ENCODE measurements at regions not wholly inside any gene's neighbourhood (a gene's known extent, or its start where the extent isn't known, plus 50 kb on each side); places are given as distances from the start of the nearest gene placed in this dataset.
"Not testable (repeated sequence)": the region's sequence is repeated elsewhere in the genome, so short reads cannot be mapped to it uniquely, and the experiment has no call there.

DNA sequence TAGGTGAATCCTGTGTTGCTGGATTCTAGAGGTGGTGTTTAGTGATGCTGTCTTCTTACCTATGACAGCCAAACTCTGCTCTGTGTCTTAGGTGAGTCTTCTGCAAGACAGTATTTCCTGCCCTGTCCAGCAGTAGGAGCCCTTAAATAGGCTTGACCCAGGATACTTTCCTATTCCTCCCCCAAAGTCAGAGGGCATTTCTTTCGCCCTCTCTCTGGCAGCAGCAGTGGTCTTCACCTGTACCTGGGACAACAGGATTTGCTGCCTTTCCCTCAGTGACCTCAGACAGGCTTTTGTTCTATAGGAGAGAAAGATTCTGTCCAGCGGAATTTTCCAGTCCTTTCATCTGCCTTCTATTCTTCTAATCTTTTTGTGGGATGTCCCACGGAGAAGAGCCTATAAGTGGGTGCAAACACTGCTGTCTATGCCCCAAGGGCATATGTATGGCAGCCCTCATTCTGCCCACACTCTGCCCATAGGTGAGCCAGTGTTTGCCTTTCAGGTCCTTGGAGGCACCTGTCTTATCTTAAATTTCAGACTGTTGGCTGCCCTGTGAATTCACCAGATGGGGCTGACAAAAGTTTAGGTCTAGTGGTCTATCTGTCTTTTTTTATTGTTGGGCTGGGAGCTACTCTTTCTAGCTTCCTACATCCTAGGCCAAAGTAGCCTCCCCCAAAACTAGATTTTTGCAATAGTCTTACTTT lies 177.3 kb upstream of the SPOPL start:
- no peak for DNase-seq

DNA sequence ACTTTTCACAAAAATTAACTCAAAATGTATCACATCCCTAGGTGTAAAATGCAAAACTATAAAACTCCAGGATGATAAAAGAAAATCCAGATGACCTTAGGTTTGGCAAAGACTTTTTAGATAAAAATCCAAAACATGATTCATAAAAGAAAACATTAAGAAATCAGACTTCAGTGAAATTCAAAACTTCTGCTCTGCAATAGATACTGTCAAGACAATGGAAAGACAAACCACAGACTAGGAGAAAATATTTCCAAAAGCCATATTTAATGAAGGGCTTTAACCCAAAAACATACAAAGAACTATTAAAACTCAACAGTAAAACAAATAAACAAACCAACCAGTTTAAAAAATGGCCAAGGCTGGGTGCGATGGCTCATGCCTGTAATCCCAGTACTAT lies 173.6 kb upstream of the SPOPL start:
- DNase-seq = no peak

DNA sequence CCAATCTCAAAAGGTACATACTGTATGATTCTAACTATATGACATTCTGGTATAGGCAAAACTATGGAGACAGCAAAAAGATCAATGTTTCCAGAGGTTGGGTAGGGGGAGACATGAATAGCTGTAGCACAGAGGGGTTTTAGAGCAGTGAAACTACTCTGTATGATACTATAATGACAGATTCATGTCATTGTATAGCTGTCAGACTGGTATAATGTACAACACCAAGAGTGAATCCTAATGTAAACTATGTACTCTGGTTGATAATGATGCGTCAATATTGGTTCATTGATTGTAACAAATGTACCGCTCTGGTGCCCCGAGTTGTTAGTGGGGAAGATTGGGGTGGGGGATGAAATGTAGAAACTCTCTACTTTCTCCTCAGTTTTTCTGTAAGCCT lies 172.4 kb upstream of the SPOPL start:
- peak; percentile 30 for DNase-seq

DNA sequence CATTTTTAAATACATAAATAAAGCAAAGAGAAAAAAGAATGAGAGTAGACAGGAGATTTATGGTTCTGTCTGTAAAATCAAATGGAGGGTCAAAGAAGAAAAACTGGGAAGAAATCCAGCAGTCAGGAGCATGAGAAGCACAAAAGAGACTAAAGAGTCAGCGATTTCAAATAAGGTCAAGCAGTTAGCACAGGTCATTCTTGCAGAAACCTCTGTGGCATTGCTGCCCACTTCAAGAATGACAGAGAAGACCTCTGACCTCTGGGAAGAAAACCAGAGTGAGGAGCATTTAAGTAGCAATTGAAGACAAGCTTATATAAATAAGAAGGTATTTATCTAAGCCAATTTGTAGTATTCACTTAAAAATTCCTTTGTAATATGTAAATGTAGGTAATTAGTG lies 172.0 kb upstream of the SPOPL start:
- DNase-seq = peak; percentile 30

DNA sequence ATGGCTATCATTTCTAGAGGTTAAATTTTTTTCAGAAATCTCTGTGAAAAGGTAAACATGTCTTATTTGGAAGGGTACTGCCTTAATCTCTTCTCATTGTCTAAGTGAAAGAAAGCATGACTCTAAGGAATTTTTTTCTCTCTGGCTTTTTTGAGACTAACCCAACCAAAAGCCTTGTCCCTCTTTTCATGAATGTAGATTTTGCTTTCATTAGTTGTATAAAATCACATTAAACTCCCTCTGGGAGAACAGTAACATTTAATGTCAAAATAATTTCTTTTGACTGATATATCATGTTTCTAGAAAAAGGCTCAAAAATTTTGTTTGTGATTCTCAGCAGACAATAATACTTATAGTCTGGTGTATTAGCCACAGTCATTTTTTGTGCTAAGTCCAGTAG lies 168.4 kb upstream of the SPOPL start:
- no peak for DNase-seq

DNA sequence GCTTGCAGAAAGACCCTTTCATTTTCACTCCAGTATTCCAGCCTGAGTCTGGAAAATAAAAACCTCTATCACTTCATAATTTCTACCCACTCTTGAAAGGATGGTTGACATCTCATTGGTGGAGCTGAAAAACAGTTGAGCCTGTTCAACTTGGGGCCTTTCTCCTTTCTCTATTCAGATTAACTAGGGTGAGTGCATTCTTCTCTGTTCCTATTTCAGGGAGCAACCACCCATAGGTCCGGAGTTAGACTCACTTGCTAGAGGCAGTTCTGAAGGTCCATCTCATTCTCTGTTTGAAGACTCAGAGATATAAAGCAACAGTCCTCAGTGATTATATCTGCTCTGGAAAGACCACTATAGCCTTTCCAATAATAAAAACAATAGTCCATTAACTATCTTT lies 167.9 kb upstream of the SPOPL start:
- DNase-seq = no peak

DNA sequence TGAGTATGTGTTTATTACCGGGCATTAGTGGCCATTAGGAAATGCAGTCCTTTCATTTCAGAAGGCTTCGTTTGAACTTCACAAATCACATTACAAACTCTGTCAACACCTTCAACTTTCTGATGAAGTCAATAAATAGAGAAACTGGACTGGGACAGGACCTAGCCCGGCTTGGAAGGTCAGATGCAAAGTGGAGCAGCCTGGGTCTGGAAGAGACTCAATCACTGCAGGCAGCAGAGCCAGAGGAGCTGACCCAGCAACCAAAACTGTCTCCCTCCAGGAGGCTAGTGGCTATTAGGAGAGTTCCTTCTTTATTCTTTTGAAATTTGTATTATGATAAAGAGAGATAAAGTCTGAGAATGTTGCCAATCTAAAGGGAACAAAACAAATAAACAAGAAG lies 167.2 kb upstream of the SPOPL start:
- DNase-seq = no peak

DNA sequence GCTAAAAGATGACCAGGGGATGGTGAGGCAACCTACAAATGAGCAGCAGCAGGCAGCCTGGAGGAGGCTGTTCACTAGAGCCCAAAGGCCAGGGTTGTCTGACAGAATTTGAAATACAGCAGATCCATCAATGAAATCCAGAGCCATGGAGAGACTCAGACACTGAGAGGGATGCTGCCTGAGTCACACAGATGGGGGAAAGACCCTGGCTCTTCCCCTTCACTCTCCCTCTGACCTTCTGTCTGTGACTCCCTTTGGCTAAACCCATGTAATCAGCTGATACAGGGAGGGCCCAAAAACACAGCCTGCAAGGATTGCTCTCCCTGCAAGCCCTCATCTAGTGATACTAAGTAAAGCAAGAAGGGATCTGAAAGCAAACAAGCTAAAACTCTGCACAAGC lies 166.5 kb upstream of the SPOPL start:
- DNase-seq = no peak

DNA sequence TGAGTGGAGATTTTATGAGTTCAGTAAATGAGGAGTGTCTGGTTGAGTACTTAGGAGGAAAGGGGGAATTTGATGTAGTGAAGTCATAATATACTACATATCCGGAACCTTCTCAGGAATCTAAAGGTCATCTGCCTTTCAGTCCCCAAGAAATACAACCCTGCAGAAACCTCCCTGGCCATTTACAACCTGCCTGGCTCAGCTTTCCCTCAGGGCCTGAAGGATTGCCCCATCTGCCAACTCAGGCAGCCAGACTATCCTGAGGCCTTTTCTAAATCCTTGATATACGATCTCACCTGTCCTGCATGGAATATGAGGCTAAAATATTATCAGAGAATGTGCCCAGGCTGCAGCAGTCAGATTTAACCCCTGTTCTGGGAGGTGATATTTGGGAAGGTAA lies 165.4 kb upstream of the SPOPL start:
- no peak for DNase-seq

DNA sequence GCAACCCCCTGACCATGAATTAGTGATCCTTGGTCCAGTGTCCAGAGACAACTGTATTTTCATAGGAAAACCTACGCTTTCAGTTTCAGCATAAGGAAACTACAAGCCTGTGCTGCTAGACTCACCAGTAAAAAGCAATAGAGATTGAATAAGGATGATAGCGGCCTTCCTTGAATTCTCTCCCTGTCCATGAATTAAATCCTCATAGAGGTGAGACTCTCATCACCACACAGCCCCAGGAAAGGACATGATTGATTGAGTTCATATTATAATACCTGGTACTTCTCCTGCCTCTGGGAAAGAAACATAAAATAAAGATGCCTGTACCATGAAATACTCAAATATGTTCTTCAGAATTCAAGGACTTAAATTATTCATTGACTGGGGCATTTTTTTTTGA lies 146.3 kb upstream of the SPOPL start:
- DNase-seq = no peak

DNA sequence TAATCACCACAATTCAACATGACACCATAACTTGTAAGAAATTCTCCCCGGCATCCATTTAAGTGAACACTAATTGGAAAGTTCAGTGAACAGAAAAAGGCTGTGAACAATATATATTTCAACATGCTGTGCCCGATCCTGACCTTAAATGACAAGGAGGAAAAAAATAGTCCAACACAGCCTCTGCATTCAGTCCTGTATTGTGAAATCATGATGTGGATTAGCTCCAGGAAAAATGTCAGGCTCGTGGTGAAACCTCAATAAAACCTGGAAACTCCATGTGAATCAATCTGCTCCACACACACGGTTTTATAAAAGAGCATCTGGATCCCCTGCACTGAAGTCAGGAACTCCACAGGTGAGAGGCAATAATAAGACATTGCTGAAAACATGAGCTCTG lies 145.4 kb upstream of the SPOPL start:
- no peak for DNase-seq

DNA sequence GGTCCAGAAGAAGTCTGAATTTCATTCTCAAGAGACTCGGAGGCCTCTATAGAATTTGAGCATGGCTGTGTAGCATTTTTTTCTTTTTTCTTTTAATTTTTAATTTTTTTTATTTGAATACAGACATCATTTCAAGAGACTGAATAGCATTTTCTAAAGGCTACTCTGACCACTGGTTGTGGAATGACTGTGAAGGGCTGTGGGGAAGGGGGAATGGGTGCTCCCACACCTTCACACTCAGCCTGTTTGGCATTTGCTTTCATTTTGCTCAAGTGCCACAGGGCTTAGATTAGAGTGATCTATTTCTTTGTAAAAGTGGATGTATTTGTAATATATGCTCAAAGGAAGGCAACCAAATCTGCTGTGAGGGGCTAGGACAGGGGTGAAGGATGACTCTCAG lies 142.0 kb upstream of the SPOPL start:
- no peak for DNase-seq

DNA sequence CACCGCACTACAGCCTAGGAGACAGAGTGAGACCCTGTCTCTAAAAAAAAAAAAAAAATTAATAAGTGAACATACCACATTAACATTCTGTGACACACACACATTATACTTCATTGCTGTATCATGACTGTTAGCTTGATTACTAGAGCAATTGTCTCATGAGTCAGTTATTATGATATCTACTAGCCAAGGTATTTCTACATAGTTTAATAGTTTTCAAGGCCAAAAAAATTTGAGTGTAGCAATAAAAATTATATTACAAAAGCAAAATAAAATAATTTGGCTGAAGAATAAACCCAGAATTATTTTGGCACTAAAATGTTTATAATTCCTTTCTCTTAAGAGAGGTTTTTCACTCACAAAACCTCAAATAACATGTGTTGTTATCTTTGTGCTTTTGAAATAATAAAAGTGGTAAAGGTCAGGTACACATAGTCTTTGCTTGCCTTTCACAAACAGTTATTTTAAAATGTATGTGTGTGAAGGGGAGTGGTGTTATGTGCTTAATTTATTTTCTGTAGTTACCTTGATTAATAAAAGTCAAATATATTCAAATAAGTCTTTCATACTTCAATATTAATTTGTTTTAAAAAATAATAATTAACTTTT lies 136.9 kb upstream of the SPOPL start:
- DNase-seq = no peak

DNA sequence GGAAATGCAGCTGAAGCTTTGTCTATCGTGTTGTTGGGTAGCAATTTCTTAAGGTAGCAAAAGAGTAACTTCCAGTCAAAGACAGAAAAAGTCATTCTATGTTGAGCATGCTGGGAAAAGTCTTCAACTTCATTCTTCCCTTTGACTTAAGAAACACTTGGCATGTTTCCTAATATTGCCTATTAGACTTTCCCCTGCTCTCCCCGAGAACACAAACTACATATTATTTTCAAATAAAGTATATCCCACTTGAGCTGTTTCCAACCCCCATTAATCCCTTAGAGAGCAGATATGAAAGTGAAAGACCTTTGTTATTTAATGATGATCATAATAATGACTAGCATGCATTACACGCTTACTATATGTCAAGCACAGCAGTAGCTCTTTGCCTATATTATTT lies 136.0 kb upstream of the SPOPL start:
- DNase-seq = no peak

DNA sequence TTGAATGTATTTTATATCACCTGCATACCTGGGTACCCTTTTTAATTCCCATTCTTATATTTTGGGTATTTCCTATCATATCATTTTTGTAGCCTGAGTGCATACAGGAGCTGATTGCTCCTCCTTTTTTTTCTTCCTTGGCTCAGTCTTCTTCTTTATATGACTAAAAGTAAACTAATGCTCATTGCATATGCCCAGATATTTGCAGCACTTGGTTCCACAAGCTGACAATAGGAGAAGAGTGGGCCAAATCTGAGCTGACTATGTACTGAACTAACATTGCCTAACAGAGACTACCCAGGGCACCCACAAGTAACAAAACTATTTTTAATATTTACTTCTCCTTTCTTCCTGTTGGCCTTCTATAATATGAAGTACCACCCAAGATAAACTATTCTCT lies 131.7 kb upstream of the SPOPL start:
- DNase-seq = no peak

DNA sequence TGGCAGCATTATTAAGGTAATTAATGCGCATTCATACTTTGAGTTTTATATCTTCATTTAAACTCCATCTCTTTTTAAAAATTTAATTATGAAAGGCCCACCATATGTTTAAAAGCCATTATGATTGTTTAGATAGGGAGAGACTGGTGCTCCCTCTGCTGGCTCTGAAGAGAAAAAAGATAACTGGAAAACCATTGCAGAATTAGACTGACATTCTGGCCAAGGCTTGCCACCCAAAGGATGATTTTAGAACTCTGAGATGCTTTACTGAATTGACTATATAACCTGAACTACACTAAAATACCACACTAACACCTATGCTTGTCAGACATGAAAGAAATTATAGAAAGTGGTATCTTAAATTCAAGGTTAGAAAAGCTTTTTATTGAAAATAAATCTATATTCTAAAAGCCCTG lies 127.6 kb upstream of the SPOPL start:
- DNase-seq = peak; percentile 39

DNA sequence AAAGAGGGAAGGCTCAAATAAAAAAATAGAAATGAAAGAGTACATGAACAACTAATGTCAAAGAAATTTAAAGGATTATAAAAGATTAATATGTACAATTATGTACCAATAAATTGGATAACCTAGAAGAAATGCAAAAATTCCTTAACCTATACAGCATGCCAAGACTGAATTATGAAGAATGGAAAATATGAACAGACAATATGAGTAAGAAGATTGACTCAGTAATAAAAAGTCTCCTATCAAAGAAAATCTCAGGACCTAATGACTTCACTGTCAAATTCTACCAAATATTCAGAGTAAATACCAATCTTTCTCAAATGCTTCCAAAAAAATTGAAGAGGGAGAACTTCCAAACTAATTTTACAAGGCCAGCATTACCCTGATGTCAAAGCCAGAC lies 120.2 kb upstream of the SPOPL start:
- no peak for DNase-seq

DNA sequence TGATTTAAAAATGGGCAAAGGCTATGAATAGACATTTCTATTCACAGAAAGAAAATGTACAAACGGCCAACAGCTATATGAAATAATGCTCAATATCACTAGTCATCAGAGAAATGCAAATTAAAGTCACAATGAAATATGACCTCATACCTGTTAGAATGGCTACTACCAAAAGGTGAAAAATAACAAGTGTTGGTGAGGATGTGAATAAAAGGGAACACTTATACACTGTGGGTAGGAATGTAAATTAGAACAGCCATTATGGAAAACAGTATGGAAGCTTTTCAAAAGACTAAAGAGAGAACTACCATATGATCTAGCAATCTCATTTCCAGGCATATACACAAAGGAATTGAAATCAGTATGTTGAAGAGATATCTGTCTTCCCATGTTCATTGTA lies 118.9 kb upstream of the SPOPL start:
- DNase-seq = no peak

DNA sequence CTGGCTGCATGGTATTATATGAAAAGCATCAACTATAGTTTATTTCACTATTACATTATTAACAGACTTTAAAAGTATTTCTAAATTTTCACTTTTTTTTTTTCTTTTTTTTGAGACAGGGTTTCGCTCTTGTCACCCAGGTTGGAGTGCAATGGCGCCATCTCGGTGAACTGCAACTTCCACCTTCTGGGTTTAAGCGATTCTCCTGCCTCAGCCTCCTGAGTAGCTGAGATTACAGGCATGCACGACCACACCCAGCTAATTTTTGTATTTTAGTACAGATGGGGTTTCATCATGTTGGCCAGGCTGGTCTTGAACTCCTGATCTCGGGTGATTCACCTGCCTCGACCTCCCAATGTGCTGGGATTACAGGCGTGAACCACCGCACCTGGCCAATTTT lies 115.4 kb upstream of the SPOPL start:
- DNase-seq = not testable (repeated sequence)

DNA sequence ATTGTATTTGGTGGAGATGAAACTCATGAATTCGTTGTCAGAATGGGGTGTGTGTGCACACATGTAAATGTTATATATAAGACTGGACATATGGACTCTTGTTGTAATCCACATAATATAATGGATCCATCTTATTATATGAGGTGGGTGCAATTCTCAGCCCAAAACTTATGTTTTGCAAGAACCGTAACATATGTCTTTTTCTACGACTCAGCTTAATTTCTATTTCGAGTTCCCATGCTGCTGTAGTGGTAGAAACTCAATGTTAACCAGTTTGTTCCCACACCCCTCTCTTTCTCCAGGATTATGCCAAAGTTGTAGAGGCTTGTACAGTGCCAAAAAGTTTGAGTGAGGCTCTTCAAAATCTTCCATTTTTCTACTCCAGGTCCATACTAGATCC lies 112.5 kb upstream of the SPOPL start:
- DNase-seq = no peak

DNA sequence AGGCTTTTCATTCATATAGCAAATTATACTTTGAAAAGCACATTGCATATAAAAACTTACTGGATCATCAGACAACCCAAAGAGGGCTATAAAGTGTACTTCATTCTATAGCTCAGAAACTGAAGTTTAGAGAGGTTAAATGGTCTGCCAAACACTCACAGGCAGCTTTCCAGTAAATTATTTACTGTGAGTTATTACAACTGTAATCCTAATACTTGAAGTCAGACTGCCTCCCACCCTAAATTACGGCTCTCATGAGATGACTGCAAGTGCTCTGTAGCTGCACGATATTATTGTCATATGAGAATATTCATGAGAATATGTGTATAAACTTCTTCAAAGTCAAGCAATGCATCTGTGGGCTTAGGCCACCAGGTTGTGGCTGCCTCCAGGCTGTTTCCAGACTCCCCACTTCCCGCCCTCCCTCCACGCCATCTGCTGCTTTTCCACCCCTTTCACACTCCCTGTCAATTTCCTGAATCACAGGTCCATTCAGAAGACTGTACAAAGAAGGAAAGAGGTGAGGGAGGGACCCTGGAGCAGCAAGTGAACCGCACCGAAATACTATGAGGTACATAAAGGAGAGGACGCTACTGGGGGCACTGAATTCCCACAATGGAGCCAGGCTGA lies 111.1 kb upstream of the SPOPL start:
- DNase-seq = no peak

DNA sequence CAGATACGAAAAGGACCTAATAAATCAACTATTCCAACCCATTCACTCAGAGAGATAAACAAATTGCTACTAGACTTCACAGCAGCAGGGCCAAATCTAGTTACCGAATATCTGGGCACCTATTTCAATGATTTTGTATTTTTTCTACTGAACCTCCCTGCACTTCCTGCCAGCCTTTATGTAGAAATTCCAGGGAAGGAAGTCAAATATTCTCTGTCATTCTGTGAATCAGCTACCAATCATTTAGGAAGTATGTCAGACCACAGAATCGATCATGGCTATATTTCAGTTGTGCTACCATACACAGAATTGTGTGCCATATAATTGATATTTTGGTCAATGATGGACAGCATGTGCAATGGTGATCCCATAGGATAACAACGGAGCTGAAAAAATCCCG lies 109.6 kb upstream of the SPOPL start:
- DNase-seq = no peak

DNA sequence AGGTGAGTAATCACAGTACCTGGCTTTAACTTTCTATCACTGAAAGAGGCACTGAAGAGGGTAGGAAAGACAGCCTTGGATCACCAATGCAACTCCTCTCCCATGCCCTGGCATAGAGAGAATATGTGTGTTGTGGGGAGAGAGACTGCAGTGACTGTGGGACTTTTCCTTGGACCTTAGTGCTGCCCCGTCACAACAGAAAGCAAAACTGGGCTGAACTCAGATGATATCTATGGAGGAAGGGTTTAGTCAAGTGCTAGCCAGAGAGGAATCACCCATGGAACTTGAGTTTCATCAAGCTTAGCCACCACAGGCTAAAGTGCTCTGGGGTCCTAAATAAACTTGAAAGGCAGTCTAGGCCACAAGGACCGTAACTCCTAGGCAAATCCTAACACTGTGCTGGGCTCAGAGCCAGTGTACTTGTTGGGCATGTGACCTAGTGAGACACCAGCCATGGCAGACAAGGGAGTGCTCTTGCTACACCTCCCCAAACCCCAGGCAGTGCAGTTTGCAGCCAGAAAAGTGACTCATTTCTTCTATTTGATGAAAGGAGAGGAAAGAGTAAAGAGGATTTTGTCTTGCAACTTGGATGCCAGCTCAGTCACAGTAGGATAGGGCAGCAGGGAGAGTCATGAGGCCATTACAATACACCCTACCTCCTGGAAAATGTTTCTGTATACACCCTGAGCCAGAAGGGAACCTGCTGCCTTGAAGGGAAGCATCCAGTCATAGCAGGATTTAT lies 105.8 kb upstream of the SPOPL start:
- DNase-seq = no peak

DNA sequence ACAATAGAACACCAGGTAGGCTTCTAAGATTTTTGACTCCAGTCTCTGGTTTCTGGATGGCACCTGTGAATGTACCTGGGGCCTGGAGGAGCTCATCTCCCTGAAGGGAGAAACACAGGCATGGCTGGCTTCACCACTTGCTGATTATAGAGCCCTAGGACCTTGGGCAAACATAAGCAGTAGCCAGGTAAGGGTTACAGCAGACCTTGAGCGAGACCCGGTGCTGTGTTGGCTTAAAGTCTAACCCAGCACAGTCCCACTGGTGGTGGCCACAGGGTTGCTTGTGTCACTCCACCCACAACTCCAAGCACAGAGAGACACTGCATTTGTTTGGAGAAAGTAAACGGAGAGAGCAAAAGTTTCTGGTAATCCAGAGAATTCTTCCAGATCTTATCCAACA lies 104.7 kb upstream of the SPOPL start:
- no peak for DNase-seq

Data from NCI-H748 treated with DMSO at 0.1 percent for 48 hours (cell line).